GM18520 (cell line): ENCODE measurements at regions not wholly inside any gene's neighbourhood (a gene's known extent, or its start where the extent isn't known, plus 50 kb on each side); places are given as distances from the start of the nearest gene placed in this dataset.

ENCODE experiments used
- ATAC-seq: cut with Tn5 transposase; IDR thresholded peaks from one replicate; pipeline ENCODE4 v1.9.1; 2021; ENCODE audit not compliant: unreplicated experiment

- ATAC-seq: no peak
Observed at GRCh38 chr4:153131596-153131995, 72.6 kb upstream of the TRIM2 start.

GRCh38 chr4:153137159-153137558 is 67.1 kb upstream of the TRIM2 start:
- no peak for ATAC-seq

DNA sequence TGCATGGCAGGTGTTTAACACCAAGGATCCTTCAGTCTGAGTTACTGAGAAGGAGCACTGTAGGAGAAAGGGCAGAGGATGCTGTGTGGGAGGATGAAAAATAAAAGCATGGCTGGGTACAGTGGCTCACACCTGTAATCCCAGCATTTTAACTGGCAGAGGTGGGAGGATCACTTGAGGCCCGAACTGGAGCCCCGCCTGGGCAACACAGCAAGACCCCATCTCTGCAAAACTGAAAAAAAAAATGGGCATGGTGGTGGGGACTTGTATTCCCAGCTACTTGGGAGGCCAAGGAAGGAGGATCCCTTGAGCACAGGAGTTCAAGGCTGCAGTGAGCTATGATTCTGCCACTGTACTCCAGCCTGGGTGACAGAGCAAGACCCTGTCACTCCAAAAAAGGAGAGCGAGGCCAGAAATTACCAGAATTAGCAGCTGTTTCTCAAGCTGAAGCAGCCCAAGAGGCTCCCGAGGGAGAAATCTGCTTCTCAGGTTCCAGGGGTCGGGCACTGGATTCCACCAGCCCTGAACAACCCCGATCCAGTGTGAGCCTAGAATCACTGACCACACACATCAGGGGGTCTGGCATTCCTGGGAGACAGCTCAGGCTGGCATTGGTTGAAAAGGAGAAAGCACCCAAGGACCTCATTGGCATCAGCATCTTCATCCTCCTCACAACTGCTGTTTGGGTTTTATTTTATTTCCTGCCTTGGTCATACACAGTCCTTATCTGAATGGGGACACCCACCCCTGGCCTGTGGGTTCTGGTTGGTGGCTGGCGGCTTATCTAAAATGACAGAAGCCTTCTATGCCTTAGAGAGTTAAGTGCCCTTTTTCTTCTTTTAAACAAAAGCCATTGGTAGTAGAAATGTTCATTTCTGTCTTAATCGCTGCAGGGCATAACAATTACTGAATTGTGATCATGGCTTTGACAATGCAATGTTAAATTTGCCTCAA is 66.3 kb upstream of the TRIM2 start:
- ATAC-seq: no peak

DNA sequence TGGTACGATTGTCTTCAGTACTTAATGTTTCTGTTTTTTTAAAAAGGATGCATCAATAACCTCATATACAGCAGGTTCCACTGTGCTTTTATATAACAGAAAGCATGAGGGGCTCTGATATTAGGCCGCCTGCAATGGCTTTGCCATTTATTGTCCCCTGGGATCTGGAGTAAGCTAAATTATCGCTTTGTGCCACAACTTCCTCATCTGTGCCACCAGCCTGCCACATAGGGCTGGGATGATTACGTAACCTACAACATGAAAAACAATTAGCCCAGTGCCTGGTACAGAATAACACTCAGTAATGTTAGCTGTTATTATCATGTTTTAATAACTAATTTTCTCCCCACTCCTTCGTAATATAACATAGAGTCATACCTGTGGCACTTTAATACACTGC is 65.5 kb upstream of the TRIM2 start:
- no peak for ATAC-seq

GRCh38 chr4:153140294-153140693 is 63.9 kb upstream of the TRIM2 start:
- ATAC-seq: no peak

DNA sequence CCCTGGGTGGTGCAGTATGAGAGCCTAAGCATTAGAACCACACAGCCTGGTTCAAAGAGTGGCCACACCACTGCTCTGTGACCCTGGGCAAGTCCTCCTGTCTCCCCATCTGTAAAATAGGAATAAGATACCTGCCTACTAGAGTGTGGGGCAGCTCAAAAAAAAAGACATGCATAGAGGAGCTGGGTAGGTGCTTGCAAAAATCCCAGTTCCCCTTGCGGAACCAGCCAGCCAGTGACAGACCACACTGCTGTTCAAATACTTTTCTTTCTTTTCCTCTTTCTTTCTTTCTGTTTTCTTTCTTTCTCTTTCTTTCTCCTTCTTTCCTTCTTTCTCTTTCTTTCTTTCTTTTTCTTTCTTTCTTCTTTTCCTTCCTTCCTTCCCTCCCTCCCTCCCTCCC is 63.0 kb upstream of the TRIM2 start:
- no peak for ATAC-seq

- ATAC-seq: no peak
Observed at GRCh38 chr4:153142700-153143438, 61.4 kb upstream of the TRIM2 start.

DNA sequence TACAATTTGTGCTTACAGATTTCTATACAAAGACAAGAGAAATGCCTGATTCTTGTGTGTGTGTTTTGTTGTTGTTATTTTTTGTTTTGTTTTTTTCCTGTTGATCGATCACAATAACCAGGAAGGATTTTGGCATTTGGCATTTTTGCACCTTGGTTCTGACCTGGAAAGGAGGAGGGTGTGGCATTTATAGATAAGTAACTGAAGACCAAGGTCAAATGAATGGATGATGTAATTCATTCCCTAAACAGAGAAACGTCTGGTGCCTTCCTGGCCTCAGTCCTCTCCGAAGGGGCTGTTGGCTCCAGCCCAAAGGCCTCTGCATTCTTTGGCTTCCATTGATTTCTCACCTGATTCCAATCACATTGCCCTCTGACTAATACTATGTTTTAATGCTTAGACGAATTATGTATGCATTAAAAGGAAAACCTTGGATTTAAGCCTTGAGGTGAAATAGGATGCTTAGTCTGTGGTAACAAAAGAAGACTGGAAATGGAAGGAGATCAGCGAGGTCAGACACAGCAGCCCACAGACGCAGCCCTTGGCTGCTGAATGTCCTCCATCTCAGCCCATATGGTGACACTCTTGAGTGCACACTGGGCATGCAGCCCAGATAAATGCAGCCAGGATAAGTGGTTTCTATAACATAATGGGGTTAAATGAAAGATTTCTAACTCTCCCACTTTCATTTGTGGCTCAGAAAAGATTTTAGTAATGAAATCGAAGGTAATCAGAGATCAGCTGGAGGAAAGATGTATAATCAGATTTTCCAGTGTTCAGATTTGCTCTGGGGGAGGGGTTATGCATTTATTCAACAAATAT is 60.5 kb upstream of the TRIM2 start:
- ATAC-seq: no peak

DNA sequence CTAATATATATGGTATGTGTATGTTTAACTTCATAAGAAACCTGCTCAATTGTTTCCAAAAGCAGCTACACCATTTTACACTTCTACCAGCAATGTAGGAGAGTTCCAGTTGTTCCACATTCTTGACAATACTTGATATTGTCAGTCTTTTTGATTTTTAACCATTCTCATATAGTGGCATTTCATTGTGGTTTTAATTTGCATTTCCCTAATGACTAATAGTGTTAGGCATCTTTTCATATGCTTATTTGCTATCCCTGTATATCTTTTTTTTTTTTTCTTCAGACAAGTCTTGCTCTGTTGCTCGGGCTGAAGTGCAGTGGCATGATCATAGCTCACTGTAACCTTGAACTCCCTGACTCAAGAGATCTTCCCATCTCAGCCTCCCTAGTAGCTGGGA is 58.2 kb upstream of the TRIM2 start:
- no peak for ATAC-seq

DNA sequence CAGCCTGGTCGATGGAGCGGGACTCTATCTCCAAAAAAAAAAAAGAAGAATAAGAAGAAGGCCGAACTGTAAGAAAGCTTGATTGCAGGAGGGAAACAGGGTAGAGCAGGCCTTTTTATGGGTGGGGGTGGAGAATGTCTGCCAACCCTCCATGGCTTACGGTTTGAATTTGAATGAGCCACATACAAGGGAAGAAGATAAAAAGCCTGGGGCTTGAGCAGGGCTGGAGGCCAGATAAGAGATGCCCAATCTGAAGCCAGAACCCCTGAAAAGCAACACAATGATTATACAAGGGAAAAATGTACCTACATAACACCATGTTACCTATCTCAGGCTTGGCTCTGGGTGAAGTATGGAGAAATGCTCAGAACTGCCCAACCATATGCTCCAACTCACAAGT is 57.3 kb upstream of the TRIM2 start:
- ATAC-seq: no peak

DNA sequence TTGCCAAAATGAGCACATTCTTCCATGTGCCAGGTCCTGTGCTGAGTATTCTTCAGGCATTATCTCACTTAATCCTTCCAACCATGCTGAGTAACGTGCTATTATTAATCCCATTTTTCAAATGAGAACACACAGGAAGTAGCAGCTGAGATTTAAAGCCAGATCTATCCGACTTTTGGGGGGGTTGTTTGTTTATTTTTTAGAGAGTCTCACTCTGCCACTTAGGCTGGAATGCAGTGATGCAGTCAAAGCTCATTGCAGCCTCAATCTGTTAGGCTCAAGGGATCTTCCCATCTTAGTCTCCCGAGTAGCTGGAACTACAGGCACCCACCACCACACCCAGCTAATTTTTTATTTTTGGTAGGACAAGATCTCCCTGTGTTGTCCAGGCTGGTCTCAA is 55.5 kb upstream of the TRIM2 start:
- no peak for ATAC-seq

DNA sequence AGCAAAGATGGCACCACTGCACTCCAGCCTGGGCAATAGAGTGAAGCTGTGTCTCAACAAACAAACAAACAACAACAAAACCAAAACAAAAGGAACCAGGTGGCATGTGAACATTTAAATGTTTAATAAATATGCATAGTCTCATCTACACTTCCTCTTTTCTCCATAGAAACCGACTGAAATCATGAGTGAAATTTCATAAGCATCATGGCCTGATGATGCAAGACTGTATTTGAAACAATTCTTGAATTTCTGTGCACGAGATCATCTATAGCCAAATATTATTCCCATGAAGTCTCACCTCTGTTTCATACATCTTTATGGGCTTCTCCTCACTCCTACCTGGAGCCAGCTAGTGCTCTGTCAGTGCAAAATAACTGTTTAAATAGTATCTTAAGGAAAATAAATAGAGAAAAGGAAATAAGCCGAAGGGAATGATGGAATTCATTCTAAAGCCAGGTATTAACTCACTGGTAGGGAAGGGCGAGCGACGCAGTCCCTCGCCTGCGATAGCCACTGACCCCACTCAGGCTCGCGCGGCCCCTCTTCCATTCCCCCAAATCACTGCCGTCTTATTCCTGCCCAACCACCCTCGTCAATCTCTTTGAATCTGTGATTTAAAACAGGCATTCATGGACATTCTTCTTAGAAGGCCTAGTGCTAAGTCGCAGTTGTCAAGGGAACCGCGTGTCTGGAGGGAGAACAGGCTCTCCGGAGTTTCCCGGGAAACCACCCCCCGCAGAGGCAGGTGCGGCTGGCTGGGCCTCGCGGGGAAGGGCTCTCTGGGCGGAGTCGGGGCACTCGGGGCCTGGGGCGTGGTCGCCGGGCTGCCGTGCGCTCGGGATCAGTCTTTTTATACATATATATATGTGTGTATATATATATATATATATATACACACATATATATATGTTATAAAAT is 52.4 kb upstream of the TRIM2 start:
- ATAC-seq: no peak

- ATAC-seq: no peak
Observed at GRCh38 chr4:153152501-153153338, 51.5 kb upstream of the TRIM2 start.

DNA sequence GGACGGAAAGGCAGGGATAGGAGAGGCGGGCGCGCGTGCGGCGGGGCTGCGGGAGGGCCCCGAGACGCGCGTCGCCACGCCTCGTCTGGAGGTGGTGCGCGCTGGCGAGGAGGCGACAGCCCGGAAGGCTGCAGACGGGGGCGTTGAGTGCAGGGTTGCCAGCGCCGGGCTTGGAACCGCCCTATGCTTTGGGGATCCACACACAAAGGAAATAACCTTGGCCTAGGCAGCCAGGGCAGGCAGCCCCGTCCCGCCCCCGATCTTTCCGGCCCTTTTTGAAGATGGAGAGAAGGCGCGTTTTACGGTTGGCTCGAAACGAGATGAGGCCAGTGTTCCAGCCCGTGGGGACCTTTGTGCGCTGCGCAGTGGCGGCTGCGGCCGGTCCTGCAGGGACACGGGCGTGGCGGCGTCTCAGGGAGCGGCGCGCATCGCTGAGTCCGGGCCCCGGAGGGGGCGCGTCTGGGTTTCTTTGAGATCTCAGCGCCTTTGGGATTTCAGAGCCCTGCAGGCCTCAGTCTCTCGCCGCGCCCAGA is 50.8 kb upstream of the TRIM2 start:
- no peak for ATAC-seq

GRCh38 chr4:153154007-153154975 is 50.0 kb upstream of the TRIM2 start:
- ATAC-seq: no peak
